DMS153 treated with DMSO at 0.1 percent for 48 hours (cell line): ENCODE measurements at regions not wholly inside any gene's neighbourhood (a gene's known extent, or its start where the extent isn't known, plus 50 kb on each side); places are given as distances from the start of the nearest gene placed in this dataset.
"Not testable (repeated sequence)": the region's sequence is repeated elsewhere in the genome, so short reads cannot be mapped to it uniquely, and the experiment has no call there.

ENCODE experiments used
- DNase-seq: peaks from one replicate; lab custom pipeline; 2025; ENCODE audit not compliant: unreplicated experiment; lab: John Stamatoyannopoulos, UW

- no peak for DNase-seq
Measured at GRCh38 chr22:33221568-33221967, 163.4 kb upstream of the SYN3 start.

GRCh38 chr22:33220476-33221080 lies 162.4 kb upstream of the SYN3 start:
- DNase-seq, result no peak

GRCh38 chr22:33219648-33220384 lies 161.6 kb upstream of the SYN3 start:
- no peak for DNase-seq

GRCh38 chr22:33213383-33214075 lies 155.3 kb upstream of the SYN3 start:
- no peak for DNase-seq

- peak; percentile 63 for DNase-seq
Measured at GRCh38 chr22:33209930-33210784, 152.0 kb upstream of the SYN3 start.

GRCh38 chr22:33204408-33204807 lies 146.2 kb upstream of the SYN3 start:
- no peak for DNase-seq

GRCh38 chr22:33202455-33202854 lies 144.3 kb upstream of the SYN3 start:
- no peak for DNase-seq

GRCh38 chr22:33194529-33195077 lies 136.4 kb upstream of the SYN3 start:
- DNase-seq, result no peak

- no peak for DNase-seq
Measured at GRCh38 chr22:33192156-33192555, 134.0 kb upstream of the SYN3 start.

GRCh38 chr22:33188326-33188725 lies 130.1 kb upstream of the SYN3 start:
- peak; percentile 13 for DNase-seq

- DNase-seq, result no peak
Measured at GRCh38 chr22:33186816-33187215, 128.6 kb upstream of the SYN3 start.

GRCh38 chr22:33180356-33180755 lies 122.2 kb upstream of the SYN3 start:
- no peak for DNase-seq

GRCh38 chr22:33167998-33168790 lies 110.0 kb upstream of the SYN3 start:
- no peak for DNase-seq

- DNase-seq, result no peak
Measured at GRCh38 chr22:33166206-33166605, 108.0 kb upstream of the SYN3 start.

- no peak for DNase-seq
Measured at GRCh38 chr22:33163815-33164214, 105.6 kb upstream of the SYN3 start.

GRCh38 chr22:33162196-33162595 lies 104.0 kb upstream of the SYN3 start:
- DNase-seq, result no peak

- no peak for DNase-seq
Measured at GRCh38 chr22:33160525-33160924, 102.3 kb upstream of the SYN3 start.

GRCh38 chr22:33154967-33155366 lies 96.8 kb upstream of the SYN3 start:
- DNase-seq, result not testable (repeated sequence)

GRCh38 chr22:33149611-33150010 lies 91.4 kb upstream of the SYN3 start:
- DNase-seq, result no peak

- no peak for DNase-seq
Measured at GRCh38 chr22:33144721-33145120, 86.5 kb upstream of the SYN3 start.
